Muscle layer of duodenum (tissue), 2 donors: ENCODE measurements at regions not wholly inside any gene's neighbourhood (a gene's known extent, or its start where the extent isn't known, plus 50 kb on each side); places are given as distances from the start of the nearest gene placed in this dataset.
"Not testable (repeated sequence)": the region's sequence is repeated elsewhere in the genome, so short reads cannot be mapped to it uniquely, and the experiment has no call there.

Experiments used
- H3K27ac ChIP-seq: one replicate; pipeline ENCODE4 v1.7.0; 2013; ENCODE audit warnings: mild to moderate bottlenecking, low read length
- H3K27me3 ChIP-seq: one replicate; pipeline ENCODE4 v1.7.0; 2013; ENCODE audit warnings: low read depth, mild to moderate bottlenecking, control low read depth, low read length
- H3K36me3 ChIP-seq, 2 donors: one replicate each; pipeline ENCODE4 v1.7.0; 2013; ENCODE audit warnings: low read length in 2 of 2, control low read depth in 1 of 2, mild to moderate bottlenecking in 1 of 2; ENCODE audit not compliant: insufficient read depth in 2 of 2, control insufficient read depth in 1 of 2
- H3K4me1 ChIP-seq, 2 donors: one replicate each; pipeline ENCODE4 v1.7.0; 2013; ENCODE audit warnings: low read length in 2 of 2, mild to moderate bottlenecking in 2 of 2, control low read depth in 1 of 2, moderate library complexity in 1 of 2; ENCODE audit not compliant: insufficient read depth in 2 of 2, control insufficient read depth in 1 of 2
- H3K4me3 ChIP-seq, 2 donors: one replicate each; pipeline ENCODE4 v1.7.0; 2013; ENCODE audit warnings: low read length in 2 of 2, low read depth in 1 of 2, mild to moderate bottlenecking in 1 of 2
- H3K9me3 ChIP-seq, 2 donors: one replicate each; pipeline ENCODE4 v1.7.0; 2013; ENCODE audit warnings: low read length in 2 of 2, control low read depth in 1 of 2, mild to moderate bottlenecking in 1 of 2; ENCODE audit not compliant: control insufficient read depth in 1 of 2
- donor health status: healthy.

DNA sequence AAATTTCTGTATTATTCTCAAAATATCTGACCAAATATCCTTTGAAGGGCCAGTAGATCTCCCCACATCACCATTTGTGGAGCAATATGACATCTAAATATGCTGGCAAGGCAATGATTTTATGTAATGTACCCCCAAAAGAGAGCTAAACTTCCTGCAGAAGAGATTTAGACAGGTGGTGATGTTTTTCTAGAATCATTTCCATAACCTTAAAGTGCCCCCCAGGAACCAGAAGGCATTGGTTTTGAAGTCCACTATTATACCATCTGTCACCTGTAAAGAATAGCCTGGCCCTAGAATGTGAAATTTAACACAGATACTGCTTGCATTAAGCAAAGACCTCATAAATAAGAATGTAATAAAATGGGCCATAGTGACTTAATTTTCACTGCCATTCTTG, 77.9 kb upstream of the ABLIM1 start:
- Histone ChIP-seq H3K27ac (no peak overlapping the region), H3K4me1 (no peaks in the 10 kb centered on the region), H3K27me3 (no peaks in the 10 kb centered on the region), H3K9me3 (no peaks in the 10 kb centered on the region), H3K4me3 (no peak overlapping the region), H3K36me3 (no peaks in the 10 kb centered on the region)

GRCh38 chr10:114743521-114744231, 77.9 kb upstream of the FHIP2A start:
- Histone ChIP-seq H3K4me1 (no peaks in the 10 kb centered on the region), H3K9me3 (no peaks in the 10 kb centered on the region), H3K27ac (no peak overlapping the region), H3K36me3 (no peaks in the 10 kb centered on the region), H3K27me3 (no peaks in the 10 kb centered on the region), H3K4me3 (no peak overlapping the region)

GRCh38 chr10:114746531-114746930, 75.0 kb upstream of the FHIP2A start:
- H3K36me3 ChIP-seq: no peaks in the 10 kb centered on the region
- H3K4me3 ChIP-seq: no peak overlapping the region
- no peaks in the 10 kb centered on the region for H3K27me3 ChIP-seq
- no peaks in the 10 kb centered on the region for H3K9me3 ChIP-seq
- H3K4me1 ChIP-seq: no peaks in the 10 kb centered on the region
- H3K27ac ChIP-seq: no peak overlapping the region

- H3K4me1 ChIP-seq: no peaks in the 10 kb centered on the region
- H3K27ac ChIP-seq: no peak overlapping the region
- no peaks in the 10 kb centered on the region for H3K27me3 ChIP-seq
- no peaks in the 10 kb centered on the region for H3K36me3 ChIP-seq
- no peak overlapping the region for H3K4me3 ChIP-seq
- no peaks in the 10 kb centered on the region for H3K9me3 ChIP-seq
These were observed 73.3 kb upstream of the FHIP2A start for GRCh38 chr10:114748241-114748640.

DNA sequence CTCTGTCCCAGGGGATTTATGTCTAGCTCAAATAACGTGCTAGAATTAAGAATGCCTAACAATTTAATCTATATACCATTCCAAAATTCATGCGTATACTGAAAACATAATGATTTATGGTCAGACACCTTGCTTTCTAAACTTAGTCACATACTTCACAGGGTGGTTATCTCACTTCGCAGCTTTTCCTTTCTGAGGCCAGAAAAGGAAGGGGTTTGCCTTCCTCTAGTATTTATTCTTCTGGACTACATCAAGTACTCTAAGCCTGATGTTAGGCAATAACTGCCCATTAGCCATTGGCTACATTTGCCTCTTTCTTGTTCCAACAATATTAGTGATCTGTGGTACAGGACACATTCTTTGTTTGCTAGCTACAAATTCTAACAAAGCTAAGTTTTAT, 72.6 kb upstream of the FHIP2A start:
- no peaks in the 10 kb centered on the region for H3K36me3 ChIP-seq
- H3K4me1 ChIP-seq: no peaks in the 10 kb centered on the region
- H3K27ac ChIP-seq: no peak overlapping the region
- no peaks in the 10 kb centered on the region for H3K27me3 ChIP-seq
- H3K9me3 ChIP-seq: no peaks in the 10 kb centered on the region
- H3K4me3 ChIP-seq: no peak overlapping the region

- H3K9me3 ChIP-seq: no peaks in the 10 kb centered on the region
- no peaks in the 10 kb centered on the region for H3K4me1 ChIP-seq
- no peak overlapping the region for H3K4me3 ChIP-seq
- H3K27ac ChIP-seq: no peak overlapping the region
- no peaks in the 10 kb centered on the region for H3K36me3 ChIP-seq
- no peaks in the 10 kb centered on the region for H3K27me3 ChIP-seq
These were observed 72.1 kb upstream of the FHIP2A start for GRCh38 chr10:114749510-114749909.

DNA sequence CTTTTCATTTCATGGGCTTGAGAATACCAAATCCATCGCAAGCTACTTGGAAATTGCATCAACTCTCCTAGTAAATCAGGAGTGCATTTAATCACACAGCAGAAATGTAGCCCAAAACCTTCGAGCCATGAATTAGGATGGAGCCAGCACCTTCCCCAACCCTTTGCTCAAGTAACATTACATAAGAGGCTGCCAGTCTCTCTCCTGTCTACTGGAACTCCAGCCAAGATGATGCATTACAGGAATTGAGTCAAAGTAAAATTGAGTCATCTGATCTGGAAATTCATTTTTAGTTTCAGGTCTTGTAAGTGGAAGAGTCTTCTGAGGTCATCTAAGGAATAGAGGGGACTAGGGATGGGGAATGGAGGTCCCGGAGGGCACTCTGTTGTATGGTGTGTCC, 69.7 kb upstream of the FHIP2A start:
- no peak overlapping the region for H3K4me3 ChIP-seq
- no peaks in the 10 kb centered on the region for H3K9me3 ChIP-seq
- no peak overlapping the region for H3K27ac ChIP-seq
- H3K27me3 ChIP-seq: no peaks in the 10 kb centered on the region
- H3K36me3 ChIP-seq: no peaks in the 10 kb centered on the region
- H3K4me1 ChIP-seq: no peaks in the 10 kb centered on the region

DNA sequence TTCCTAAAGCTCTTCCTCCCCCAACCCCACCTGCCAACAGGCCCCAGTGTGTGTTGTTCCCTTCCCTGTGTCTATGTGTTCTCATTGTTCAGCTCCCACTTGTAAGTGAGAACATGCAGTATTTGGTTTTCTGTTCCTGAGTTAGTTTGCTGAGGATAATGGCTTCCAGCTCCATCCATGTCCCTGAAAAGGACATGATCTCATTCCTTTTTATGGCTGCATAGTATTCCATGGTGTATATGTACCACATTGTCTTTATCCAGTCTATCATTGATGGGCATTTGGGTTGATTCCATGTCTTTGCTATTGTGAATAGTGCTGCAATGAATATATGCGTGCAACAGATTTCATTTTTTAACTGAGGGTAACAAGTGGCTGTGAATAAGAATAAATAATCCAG, 69.0 kb upstream of the FHIP2A start:
- H3K36me3 ChIP-seq, H3K27ac ChIP-seq, H3K9me3 ChIP-seq, H3K4me1 ChIP-seq, H3K4me3 ChIP-seq, H3K27me3 ChIP-seq: not testable (repeated sequence)

- Histone ChIP-seq H3K4me3 (no peak overlapping the region), H3K36me3 (no peaks in the 10 kb centered on the region), H3K27me3 (no peaks in the 10 kb centered on the region), H3K27ac (no peak overlapping the region), H3K9me3 (no peaks in the 10 kb centered on the region), H3K4me1 (no peaks in the 10 kb centered on the region)
These were observed 68.5 kb upstream of the FHIP2A start for GRCh38 chr10:114753126-114753525.

- H3K4me1 ChIP-seq: no peaks in the 10 kb centered on the region
- H3K36me3 ChIP-seq: no peaks in the 10 kb centered on the region
- H3K27ac ChIP-seq: no peak overlapping the region
- no peak overlapping the region for H3K4me3 ChIP-seq
- H3K27me3 ChIP-seq: no peaks in the 10 kb centered on the region
- H3K9me3 ChIP-seq: no peaks in the 10 kb centered on the region
These were observed 66.9 kb upstream of the FHIP2A start for GRCh38 chr10:114754445-114755320.

- Histone ChIP-seq H3K36me3 (no peaks in the 10 kb centered on the region), H3K27me3 (no peaks in the 10 kb centered on the region), H3K9me3 (no peaks in the 10 kb centered on the region), H3K27ac (no peak overlapping the region), H3K4me1 (no peaks in the 10 kb centered on the region), H3K4me3 (no peak overlapping the region)
These were observed 66.0 kb upstream of the FHIP2A start for GRCh38 chr10:114755537-114755936.
